ENCODE measurements at regions not wholly inside any gene's neighbourhood (a gene's known extent, or its start where the extent isn't known, plus 50 kb on each side); places are given as distances from the start of the nearest gene placed in this dataset.

GRCh38 chr2:210792000-210792399 lies 235.6 kb downstream of the CPS1 start:
- Histone ChIP-seq H3K27me3 (ENCODE audit: control insufficient read depth, insufficient read depth, low read length) (no peaks in the 10 kb centered on the region), H3K4me2 (ENCODE audit: low read length) (no peak overlapping the region), H3K36me3 (ENCODE audit: control insufficient read depth, insufficient read depth, low read length) (no peaks in the 10 kb centered on the region), H3K9me3 (ENCODE audit: control insufficient read depth, low read length) (no peaks in the 10 kb centered on the region), H3K4me1 (no peaks in the 10 kb centered on the region), H3K4me3 (ENCODE audit: low read depth, low read length) (no peak overlapping the region), H2AFZ (no peak overlapping the region), H3K79me2 (no peaks in the 10 kb centered on the region), H3K27ac (no peak overlapping the region), H3K9ac (no peak overlapping the region)
- no peak for TF ChIP-seq CTCF (IDR thresholded peaks at IDR 0.05)

- Histone ChIP-seq H2AFZ (no peak overlapping the region), H3K9me3 (ENCODE audit: control insufficient read depth, low read length) (no peaks in the 10 kb centered on the region)
Observed at GRCh38 chr2:210795506-210795905, 239.1 kb downstream of the CPS1 start.

DNA sequence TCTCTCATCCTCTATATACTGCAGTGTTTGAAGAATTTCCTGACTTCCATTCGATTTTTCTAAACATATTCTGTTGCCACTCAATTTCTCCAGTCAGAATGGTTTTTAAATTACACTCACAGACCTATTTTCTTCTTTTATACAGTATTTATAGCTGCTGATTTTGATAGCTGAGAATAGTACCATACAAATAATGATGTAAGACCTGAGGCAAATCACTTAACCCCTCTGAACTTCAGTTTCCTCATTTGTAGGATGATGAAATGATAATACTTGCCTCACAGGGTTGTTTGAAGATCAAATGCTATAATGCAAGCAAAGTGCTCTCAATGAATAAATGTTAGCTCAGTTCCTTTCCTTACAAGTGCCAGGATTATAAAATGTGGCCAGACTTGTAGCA lies 241.8 kb downstream of the CPS1 start:
- Histone ChIP-seq H3K9ac (no peak overlapping the region), H3K4me2 (ENCODE audit: low read length) (no peak overlapping the region), H3K27me3 (ENCODE audit: control insufficient read depth, insufficient read depth, low read length) (no peaks in the 10 kb centered on the region), H3K36me3 (ENCODE audit: control insufficient read depth, insufficient read depth, low read length) (no peaks in the 10 kb centered on the region), H3K79me2 (no peaks in the 10 kb centered on the region), H3K4me1 (no peaks in the 10 kb centered on the region), H3K4me3 (ENCODE audit: low read depth, low read length) (no peak overlapping the region), H2AFZ (no peak overlapping the region), H3K27ac (no peak overlapping the region), H3K9me3 (ENCODE audit: control insufficient read depth, low read length) (no peaks in the 10 kb centered on the region)
- TF ChIP-seq CTCF (IDR thresholded peaks at IDR 0.05) = no peak

More at GRCh38 chr2:210795506-210795905, 239.1 kb downstream of the CPS1 start:
- Histone ChIP-seq H3K36me3 (ENCODE audit: control insufficient read depth, insufficient read depth, low read length) (no peaks in the 10 kb centered on the region), H3K4me1 (no peaks in the 10 kb centered on the region), H3K27ac (no peak overlapping the region), H3K4me2 (ENCODE audit: low read length) (no peak overlapping the region), H3K27me3 (ENCODE audit: control insufficient read depth, insufficient read depth, low read length) (no peaks in the 10 kb centered on the region), H3K4me3 (ENCODE audit: low read depth, low read length) (no peak overlapping the region), H3K79me2 (no peaks in the 10 kb centered on the region), H3K9ac (no peak overlapping the region)
- TF ChIP-seq CTCF (IDR thresholded peaks at IDR 0.05) = no peak

DNA sequence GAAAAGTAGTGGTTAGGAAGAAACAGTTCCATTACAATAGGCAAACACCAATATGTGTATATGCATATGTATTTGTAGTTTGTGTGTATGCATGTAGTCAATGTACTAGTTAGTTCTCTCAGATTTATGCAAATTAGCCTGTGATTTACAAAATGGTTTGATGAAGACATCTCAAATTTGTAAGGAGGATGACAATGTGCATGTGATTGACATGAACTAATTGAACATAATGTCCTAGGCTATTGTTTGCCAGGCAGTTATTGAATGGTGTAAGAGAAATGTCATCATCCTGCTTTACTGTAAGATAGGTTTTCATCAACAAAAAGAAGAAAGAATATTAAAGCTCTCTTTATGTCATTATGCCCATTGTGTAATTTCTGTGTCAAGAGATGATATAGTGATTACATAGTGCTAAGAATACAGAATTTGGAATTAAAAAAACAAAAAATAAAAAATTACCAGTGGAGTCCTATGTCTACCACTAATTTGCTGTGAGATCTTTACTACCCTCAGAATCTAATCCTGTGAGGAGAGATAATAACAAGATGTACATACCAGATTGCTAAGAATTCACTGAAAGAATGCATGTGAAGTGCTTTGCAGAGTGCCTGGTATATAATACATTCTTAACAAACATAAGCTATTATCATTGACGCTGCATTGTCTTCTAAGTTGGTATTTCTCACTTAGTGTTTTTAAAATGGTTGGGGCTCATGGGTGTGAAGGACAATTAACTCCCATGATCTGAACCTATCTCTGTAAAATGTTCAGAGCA lies 258.0 kb downstream of the CPS1 start:
- no peak overlapping the region for H3K4me3 ChIP-seq (ENCODE audit: low read depth, low read length)
- no peaks in the 10 kb centered on the region for H3K36me3 ChIP-seq (ENCODE audit: control insufficient read depth, insufficient read depth, low read length)
- H3K79me2 ChIP-seq = no peaks in the 10 kb centered on the region
- H2AFZ ChIP-seq = no peak overlapping the region
- H3K9ac ChIP-seq = no peak overlapping the region
- no peak overlapping the region for H3K27ac ChIP-seq
- H3K27me3 ChIP-seq (ENCODE audit: control insufficient read depth, insufficient read depth, low read length) = no peaks in the 10 kb centered on the region
- H3K9me3 ChIP-seq (ENCODE audit: control insufficient read depth, low read length) = no peaks in the 10 kb centered on the region
- no peak for TF ChIP-seq CTCF (IDR thresholded peaks at IDR 0.05)
- H3K4me1 ChIP-seq = no peaks in the 10 kb centered on the region
- H3K4me2 ChIP-seq (ENCODE audit: low read length) = no peak overlapping the region

GRCh38 chr2:210816769-210817168 lies 260.4 kb downstream of the CPS1 start:
- no peaks in the 10 kb centered on the region for H3K79me2 ChIP-seq
- H3K27me3 ChIP-seq (ENCODE audit: control insufficient read depth, insufficient read depth, low read length) = no peaks in the 10 kb centered on the region
- no peaks in the 10 kb centered on the region for H3K36me3 ChIP-seq (ENCODE audit: control insufficient read depth, insufficient read depth, low read length)
- H3K4me3 ChIP-seq (ENCODE audit: low read depth, low read length) = no peak overlapping the region
- TF ChIP-seq CTCF (IDR thresholded peaks at IDR 0.05) = no peak
- H3K27ac ChIP-seq = no peak overlapping the region
- H2AFZ ChIP-seq = no peak overlapping the region
- no peak overlapping the region for H3K4me2 ChIP-seq (ENCODE audit: low read length)
- no peak overlapping the region for H3K9ac ChIP-seq
- H3K4me1 ChIP-seq = no peaks in the 10 kb centered on the region
- no peaks in the 10 kb centered on the region for H3K9me3 ChIP-seq (ENCODE audit: control insufficient read depth, low read length)
